WTC11 (cell line): ENCODE measurements at regions not wholly inside any gene's neighbourhood (a gene's known extent, or its start where the extent isn't known, plus 50 kb on each side); places are given as distances from the start of the nearest gene placed in this dataset.
A peak's percentile ranks its signal among the peaks of the same experiment; 100 is the strongest.

Experiments
- ATAC-seq: fragments of 200-7000 bp; cut with Tn5 transposase; 2 replicates; pipeline ENCODE4 v1.10.0; 2021; ENCODE audit warnings: mild to moderate bottlenecking, moderate library complexity
- CTCF ChIA-PET: fragments of 300-600 bp; sonication (Branson Sonifier 250); formaldehyde crosslinking; loops from one replicate; lab custom pipeline; 2021; ENCODE audit warnings: antibody characterized with exemption; lab: Charles Lee
- POLR2A ChIA-PET: fragments of 350-600 bp; sonication (Branson Sonifier 250); formaldehyde crosslinking; loops from one replicate; lab custom pipeline; 2021; ENCODE audit warnings: antibody characterized with exemption; lab: Charles Lee
- DNase-seq: peaks from one replicate; pipeline ENCODE4 v3.0.0; 2021; ENCODE audit warnings: low spot score
- H3K27ac Mint-ChIP-seq: 2 replicates; pipeline ENCODE4 v1.8.0; 2021; ENCODE audit warnings: mixed read lengths
- H3K27me3 Mint-ChIP-seq: 2 replicates; pipeline ENCODE4 v1.8.0; 2021; ENCODE audit warnings: low read depth, mild to moderate bottlenecking, moderate library complexity, mixed read lengths
- H3K36me3 Mint-ChIP-seq: 2 replicates; pipeline ENCODE4 v1.8.0; 2021; ENCODE audit warnings: mixed read lengths
- H3K4me1 Mint-ChIP-seq: 2 replicates; pipeline ENCODE4 v1.8.0; 2022; ENCODE audit warnings: mixed read lengths
- H3K4me3 Mint-ChIP-seq: 2 replicates; pipeline ENCODE4 v1.8.0; 2021; ENCODE audit warnings: mild to moderate bottlenecking, moderate library complexity, mixed read lengths
- H3K9me3 Mint-ChIP-seq: 2 replicates; pipeline ENCODE4 v1.8.0; 2021; ENCODE audit warnings: mixed read lengths
- ATF1 ChIP-seq: sonication (generic); formaldehyde crosslinking; IDR thresholded peaks from 2 replicates; pipeline ENCODE4 v1.8.1; 2023; ENCODE audit warnings: mild to moderate bottlenecking, moderate library complexity, missing genetic modification reagents
- FOXK1 ChIP-seq: sonication (generic); formaldehyde crosslinking; IDR thresholded peaks from 2 replicates; pipeline ENCODE4 v1.8.0; 2022; ENCODE audit warnings: mild to moderate bottlenecking, moderate library complexity, missing genetic modification reagents
- GRHL2 ChIP-seq: fragments of 250-450 bp; sonication (Bioruptor Pico); IDR thresholded peaks from 2 replicates; pipeline ENCODE4 v1.8.0; 2022; ENCODE audit warnings: mild to moderate bottlenecking, moderate library complexity; ENCODE audit not compliant: insufficient replicate concordance, severe bottlenecking
- GTF2I ChIP-seq: fragments of 250-450 bp; sonication (Bioruptor Pico); conservative IDR thresholded peaks from 2 replicates; pipeline ENCODE4 v1.4.0; 2021; ENCODE audit warnings: mild to moderate bottlenecking
- JUN ChIP-seq: sonication (generic); formaldehyde crosslinking; IDR thresholded peaks from 2 replicates; pipeline ENCODE4 v1.8.0; 2023; ENCODE audit warnings: mild to moderate bottlenecking, missing genetic modification reagents
- NFATC4 ChIP-seq: fragments of 250-450 bp; sonication (Bioruptor Pico); IDR thresholded peaks from 2 replicates; pipeline ENCODE4 v1.9.0; 2021; ENCODE audit warnings: mild to moderate bottlenecking
- NFYB ChIP-seq: sonication (generic); formaldehyde crosslinking; conservative IDR thresholded peaks from 2 replicates; pipeline ENCODE4 v1.8.0; 2022; ENCODE audit warnings: low read depth, missing genetic modification reagents
- NR2C2 ChIP-seq: sonication (generic); formaldehyde crosslinking; IDR thresholded peaks from 2 replicates; pipeline ENCODE4 v1.8.0; 2022; ENCODE audit warnings: mild to moderate bottlenecking, missing genetic modification reagents
- ZBTB21 ChIP-seq: sonication (generic); formaldehyde crosslinking; IDR thresholded peaks from 2 replicates; pipeline ENCODE4 v1.8.1; 2023; ENCODE audit warnings: mild to moderate bottlenecking, missing genetic modification reagents, borderline replicate concordance
- ZNF263 ChIP-seq: sonication (generic); formaldehyde crosslinking; IDR thresholded peaks from 2 replicates; pipeline ENCODE4 v1.8.1; 2022; ENCODE audit warnings: low read depth, mild to moderate bottlenecking, moderate library complexity, missing genetic modification reagents
- ZNF416 ChIP-seq: fragments of 250-450 bp; sonication (Bioruptor Pico); IDR thresholded peaks from 2 replicates; pipeline ENCODE4 v1.9.0; 2021; ENCODE audit warnings: mild to moderate bottlenecking, inconsistent platforms
- ZNF423 ChIP-seq: fragments of 250-450 bp; sonication (Bioruptor Pico); IDR thresholded peaks from 2 replicates; pipeline ENCODE4 v2.1.2; 2022; ENCODE audit warnings: mild to moderate bottlenecking, moderate library complexity
- ZNF671 ChIP-seq: fragments of 250-450 bp; sonication (Bioruptor Pico); IDR thresholded peaks from 2 replicates; pipeline ENCODE4 v1.8.0; 2021; ENCODE audit warnings: mild to moderate bottlenecking
- TF ChIP-seq, protein P1 (sequence below): sonication (generic); formaldehyde crosslinking; IDR thresholded peaks from 2 replicates; pipeline ENCODE4 v1.8.0; 2023; ENCODE audit warnings: missing genetic modification reagents, mild to moderate bottlenecking, borderline replicate concordance
- TF ChIP-seq, protein P2 (sequence below): sonication (generic); formaldehyde crosslinking; IDR thresholded peaks from 2 replicates; pipeline ENCODE4 v1.8.1; 2023; ENCODE audit warnings: mild to moderate bottlenecking, missing genetic modification reagents
- TF ChIP-seq, protein P3 (sequence below): sonication (generic); formaldehyde crosslinking; IDR thresholded peaks from 2 replicates; pipeline ENCODE4 v1.8.1; 2023; ENCODE audit warnings: mild to moderate bottlenecking, missing genetic modification reagents, moderate library complexity
- TF ChIP-seq, protein P4 (sequence below): sonication (generic); formaldehyde crosslinking; IDR thresholded peaks from 2 replicates; pipeline ENCODE4 v1.8.0; 2022; ENCODE audit warnings: missing genetic modification reagents
- TF ChIP-seq, protein P5 (sequence below): fragments of 250-450 bp; sonication (Bioruptor Pico); IDR thresholded peaks from 2 replicates; pipeline ENCODE4 v1.9.0; 2021; ENCODE audit warnings: mild to moderate bottlenecking, borderline replicate concordance

DNA sequence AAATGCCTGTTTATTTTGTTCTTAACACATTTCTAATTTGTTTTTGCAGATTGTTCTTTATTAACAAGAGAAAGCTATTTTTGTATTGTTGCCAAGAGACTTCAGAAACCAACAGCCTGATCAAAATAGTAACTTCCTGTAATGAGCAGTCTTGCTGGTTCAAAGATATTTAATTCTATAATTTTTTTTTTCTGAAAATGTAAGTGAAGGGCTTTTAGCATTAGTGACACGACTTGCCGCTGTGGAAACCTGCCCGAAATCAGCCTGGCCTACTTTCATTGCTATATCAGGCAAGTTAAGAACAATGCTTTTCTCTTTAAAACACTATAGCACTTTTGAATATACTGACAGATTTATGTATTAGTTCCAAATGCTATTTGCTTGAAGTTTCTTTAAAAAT, 374.3 kb downstream of the EFNB2 start (continued):
- TF ChIP-seq GRHL2 (CRISPR knock-in tag) (no peak), ZBTB21 (CRISPR knock-in tag) (no peak), ZNF423 (no peak), ZNF671 (CRISPR knock-in tag) (no peak)
- TF ChIP-seq, protein P1, sequence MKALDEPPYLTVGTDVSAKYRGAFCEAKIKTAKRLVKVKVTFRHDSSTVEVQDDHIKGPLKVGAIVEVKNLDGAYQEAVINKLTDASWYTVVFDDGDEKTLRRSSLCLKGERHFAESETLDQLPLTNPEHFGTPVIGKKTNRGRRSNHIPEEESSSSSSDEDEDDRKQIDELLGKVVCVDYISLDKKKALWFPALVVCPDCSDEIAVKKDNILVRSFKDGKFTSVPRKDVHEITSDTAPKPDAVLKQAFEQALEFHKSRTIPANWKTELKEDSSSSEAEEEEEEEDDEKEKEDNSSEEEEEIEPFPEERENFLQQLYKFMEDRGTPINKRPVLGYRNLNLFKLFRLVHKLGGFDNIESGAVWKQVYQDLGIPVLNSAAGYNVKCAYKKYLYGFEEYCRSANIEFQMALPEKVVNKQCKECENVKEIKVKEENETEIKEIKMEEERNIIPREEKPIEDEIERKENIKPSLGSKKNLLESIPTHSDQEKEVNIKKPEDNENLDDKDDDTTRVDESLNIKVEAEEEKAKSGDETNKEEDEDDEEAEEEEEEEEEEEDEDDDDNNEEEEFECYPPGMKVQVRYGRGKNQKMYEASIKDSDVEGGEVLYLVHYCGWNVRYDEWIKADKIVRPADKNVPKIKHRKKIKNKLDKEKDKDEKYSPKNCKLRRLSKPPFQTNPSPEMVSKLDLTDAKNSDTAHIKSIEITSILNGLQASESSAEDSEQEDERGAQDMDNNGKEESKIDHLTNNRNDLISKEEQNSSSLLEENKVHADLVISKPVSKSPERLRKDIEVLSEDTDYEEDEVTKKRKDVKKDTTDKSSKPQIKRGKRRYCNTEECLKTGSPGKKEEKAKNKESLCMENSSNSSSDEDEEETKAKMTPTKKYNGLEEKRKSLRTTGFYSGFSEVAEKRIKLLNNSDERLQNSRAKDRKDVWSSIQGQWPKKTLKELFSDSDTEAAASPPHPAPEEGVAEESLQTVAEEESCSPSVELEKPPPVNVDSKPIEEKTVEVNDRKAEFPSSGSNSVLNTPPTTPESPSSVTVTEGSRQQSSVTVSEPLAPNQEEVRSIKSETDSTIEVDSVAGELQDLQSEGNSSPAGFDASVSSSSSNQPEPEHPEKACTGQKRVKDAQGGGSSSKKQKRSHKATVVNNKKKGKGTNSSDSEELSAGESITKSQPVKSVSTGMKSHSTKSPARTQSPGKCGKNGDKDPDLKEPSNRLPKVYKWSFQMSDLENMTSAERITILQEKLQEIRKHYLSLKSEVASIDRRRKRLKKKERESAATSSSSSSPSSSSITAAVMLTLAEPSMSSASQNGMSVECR (CRISPR knock-in tag) = no peak

DNA sequence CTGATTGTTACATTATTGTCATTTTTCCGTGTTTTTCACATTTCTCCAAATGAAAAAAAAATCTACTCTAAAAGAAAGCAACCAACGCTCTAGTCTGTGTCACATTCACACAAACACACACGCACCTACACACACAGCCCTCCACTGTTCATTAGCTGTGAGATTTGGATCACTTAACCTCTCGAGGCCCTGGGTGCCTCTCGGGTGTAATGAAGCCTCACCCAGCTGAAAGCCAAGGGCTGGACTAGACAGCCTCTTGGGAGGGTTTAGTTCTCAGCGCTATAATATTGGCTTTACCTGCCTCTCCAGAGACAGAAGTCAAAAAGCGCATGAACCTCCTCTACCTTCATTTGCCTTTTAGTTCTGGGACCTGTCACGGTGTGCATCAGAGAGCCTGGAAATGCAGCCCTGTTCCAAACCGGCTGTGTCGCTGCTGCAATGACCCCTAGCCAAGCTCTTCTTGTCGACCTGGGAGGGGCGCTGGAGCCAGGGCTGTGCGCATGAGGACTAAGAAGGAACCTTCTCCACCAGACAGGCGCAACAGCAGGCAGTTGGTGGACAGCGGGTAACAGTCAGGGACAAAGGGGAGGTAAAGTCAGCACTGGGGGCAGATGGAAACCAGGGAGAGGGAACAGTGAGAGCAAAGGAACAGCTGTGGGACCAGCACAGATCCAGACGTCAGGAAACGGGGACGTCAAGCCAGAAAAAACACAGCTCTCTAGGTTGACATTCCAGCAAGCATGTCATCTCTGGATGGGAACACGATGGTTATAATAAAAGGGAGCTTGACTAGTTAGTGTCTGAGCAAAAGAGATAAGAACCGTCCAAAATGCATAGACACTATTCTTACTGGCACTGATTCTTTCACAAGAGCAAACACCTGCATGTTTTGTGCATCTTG, 375.9 kb downstream of the EFNB2 start:
- no peak for DNase-seq
- Mint-ChIP-seq H3K9me3 (peaks cover 6% of the 10 kb centered on the region), H3K4me3 (no peak overlapping the region), H3K4me1 (peaks cover 23% of the 10 kb centered on the region), H3K36me3 (peaks cover 3% of the 10 kb centered on the region), H3K27ac (peak overlapping the region; percentile 61; the same call in 1 of the 2 replicates), H3K27me3 (no peaks in the 10 kb centered on the region)
- ChIA-PET POLR2A (interaction anchor here (0.5 kb wide), 1 partner anchor 13 kb away, joined by 3 read pairs; no protein-coding TSS in a partner anchor), CTCF (no interaction called here)
- peak; percentile 66 for ATAC-seq
- TF ChIP-seq, protein P2, sequence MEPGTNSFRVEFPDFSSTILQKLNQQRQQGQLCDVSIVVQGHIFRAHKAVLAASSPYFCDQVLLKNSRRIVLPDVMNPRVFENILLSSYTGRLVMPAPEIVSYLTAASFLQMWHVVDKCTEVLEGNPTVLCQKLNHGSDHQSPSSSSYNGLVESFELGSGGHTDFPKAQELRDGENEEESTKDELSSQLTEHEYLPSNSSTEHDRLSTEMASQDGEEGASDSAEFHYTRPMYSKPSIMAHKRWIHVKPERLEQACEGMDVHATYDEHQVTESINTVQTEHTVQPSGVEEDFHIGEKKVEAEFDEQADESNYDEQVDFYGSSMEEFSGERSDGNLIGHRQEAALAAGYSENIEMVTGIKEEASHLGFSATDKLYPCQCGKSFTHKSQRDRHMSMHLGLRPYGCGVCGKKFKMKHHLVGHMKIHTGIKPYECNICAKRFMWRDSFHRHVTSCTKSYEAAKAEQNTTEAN = no peak
- no peak for TF ChIP-seq ZNF416 (CRISPR knock-in tag)
- TF ChIP-seq, protein P3, sequence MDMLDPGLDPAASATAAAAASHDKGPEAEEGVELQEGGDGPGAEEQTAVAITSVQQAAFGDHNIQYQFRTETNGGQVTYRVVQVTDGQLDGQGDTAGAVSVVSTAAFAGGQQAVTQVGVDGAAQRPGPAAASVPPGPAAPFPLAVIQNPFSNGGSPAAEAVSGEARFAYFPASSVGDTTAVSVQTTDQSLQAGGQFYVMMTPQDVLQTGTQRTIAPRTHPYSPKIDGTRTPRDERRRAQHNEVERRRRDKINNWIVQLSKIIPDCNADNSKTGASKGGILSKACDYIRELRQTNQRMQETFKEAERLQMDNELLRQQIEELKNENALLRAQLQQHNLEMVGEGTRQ (CRISPR knock-in tag) = no peak
- TF ChIP-seq, protein P4, sequence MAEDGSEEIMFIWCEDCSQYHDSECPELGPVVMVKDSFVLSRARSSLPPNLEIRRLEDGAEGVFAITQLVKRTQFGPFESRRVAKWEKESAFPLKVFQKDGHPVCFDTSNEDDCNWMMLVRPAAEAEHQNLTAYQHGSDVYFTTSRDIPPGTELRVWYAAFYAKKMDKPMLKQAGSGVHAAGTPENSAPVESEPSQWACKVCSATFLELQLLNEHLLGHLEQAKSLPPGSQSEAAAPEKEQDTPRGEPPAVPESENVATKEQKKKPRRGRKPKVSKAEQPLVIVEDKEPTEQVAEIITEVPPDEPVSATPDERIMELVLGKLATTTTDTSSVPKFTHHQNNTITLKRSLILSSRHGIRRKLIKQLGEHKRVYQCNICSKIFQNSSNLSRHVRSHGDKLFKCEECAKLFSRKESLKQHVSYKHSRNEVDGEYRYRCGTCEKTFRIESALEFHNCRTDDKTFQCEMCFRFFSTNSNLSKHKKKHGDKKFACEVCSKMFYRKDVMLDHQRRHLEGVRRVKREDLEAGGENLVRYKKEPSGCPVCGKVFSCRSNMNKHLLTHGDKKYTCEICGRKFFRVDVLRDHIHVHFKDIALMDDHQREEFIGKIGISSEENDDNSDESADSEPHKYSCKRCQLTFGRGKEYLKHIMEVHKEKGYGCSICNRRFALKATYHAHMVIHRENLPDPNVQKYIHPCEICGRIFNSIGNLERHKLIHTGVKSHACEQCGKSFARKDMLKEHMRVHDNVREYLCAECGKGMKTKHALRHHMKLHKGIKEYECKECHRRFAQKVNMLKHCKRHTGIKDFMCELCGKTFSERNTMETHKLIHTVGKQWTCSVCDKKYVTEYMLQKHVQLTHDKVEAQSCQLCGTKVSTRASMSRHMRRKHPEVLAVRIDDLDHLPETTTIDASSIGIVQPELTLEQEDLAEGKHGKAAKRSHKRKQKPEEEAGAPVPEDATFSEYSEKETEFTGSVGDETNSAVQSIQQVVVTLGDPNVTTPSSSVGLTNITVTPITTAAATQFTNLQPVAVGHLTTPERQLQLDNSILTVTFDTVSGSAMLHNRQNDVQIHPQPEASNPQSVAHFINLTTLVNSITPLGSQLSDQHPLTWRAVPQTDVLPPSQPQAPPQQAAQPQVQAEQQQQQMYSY (CRISPR knock-in tag) = no peak
- TF ChIP-seq ZBTB21 (CRISPR knock-in tag) = no peak

DNA sequence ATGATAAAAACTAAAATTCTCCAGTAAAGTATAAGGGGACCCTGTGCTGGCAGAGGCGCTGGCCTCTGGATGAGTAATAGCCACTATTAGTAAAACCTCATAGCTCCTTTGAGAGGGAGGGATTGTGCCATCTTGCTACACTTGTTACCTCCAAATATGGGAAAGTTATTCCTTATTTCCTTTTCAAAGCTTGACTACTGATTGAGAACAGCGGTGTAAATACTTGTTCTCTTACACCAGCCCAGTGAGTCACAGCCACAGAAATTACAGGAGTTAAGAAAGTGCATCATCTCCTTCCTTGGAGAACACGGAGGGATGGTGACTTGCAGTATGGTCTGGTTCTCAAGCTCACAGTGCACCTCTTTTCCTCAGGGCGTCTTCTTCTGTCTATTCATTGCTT, 379.0 kb downstream of the EFNB2 start:
- Mint-ChIP-seq H3K4me1 (peaks cover 49% of the 10 kb centered on the region), H3K36me3 (no peaks in the 10 kb centered on the region), H3K4me3 (no peak overlapping the region), H3K27ac (no peak overlapping the region), H3K9me3 (no peaks in the 10 kb centered on the region), H3K27me3 (no peaks in the 10 kb centered on the region)
- DNase-seq (no peak), ATAC-seq (no peak)
- ChIA-PET POLR2A (no interaction called here), CTCF (no interaction called here)
- no peak for TF ChIP-seq NFATC4 (CRISPR knock-in tag)
- TF ChIP-seq, protein P5, sequence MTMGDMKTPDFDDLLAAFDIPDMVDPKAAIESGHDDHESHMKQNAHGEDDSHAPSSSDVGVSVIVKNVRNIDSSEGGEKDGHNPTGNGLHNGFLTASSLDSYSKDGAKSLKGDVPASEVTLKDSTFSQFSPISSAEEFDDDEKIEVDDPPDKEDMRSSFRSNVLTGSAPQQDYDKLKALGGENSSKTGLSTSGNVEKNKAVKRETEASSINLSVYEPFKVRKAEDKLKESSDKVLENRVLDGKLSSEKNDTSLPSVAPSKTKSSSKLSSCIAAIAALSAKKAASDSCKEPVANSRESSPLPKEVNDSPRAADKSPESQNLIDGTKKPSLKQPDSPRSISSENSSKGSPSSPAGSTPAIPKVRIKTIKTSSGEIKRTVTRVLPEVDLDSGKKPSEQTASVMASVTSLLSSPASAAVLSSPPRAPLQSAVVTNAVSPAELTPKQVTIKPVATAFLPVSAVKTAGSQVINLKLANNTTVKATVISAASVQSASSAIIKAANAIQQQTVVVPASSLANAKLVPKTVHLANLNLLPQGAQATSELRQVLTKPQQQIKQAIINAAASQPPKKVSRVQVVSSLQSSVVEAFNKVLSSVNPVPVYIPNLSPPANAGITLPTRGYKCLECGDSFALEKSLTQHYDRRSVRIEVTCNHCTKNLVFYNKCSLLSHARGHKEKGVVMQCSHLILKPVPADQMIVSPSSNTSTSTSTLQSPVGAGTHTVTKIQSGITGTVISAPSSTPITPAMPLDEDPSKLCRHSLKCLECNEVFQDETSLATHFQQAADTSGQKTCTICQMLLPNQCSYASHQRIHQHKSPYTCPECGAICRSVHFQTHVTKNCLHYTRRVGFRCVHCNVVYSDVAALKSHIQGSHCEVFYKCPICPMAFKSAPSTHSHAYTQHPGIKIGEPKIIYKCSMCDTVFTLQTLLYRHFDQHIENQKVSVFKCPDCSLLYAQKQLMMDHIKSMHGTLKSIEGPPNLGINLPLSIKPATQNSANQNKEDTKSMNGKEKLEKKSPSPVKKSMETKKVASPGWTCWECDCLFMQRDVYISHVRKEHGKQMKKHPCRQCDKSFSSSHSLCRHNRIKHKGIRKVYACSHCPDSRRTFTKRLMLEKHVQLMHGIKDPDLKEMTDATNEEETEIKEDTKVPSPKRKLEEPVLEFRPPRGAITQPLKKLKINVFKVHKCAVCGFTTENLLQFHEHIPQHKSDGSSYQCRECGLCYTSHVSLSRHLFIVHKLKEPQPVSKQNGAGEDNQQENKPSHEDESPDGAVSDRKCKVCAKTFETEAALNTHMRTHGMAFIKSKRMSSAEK (CRISPR knock-in tag) = no peak
- no peak for TF ChIP-seq ZNF263 (CRISPR knock-in tag)
- no peak for TF ChIP-seq FOXK1
- no peak for TF ChIP-seq ATF1 (CRISPR knock-in tag)
- no peak for TF ChIP-seq JUN (CRISPR knock-in tag)
- TF ChIP-seq NFYB (CRISPR knock-in tag) = no peak
- TF ChIP-seq NR2C2 (CRISPR knock-in tag) = no peak
- TF ChIP-seq GTF2I (CRISPR knock-in tag) = no peak
